H1 (cell line): ENCODE measurements at regions not wholly inside any gene's neighbourhood (a gene's known extent, or its start where the extent isn't known, plus 50 kb on each side); places are given as distances from the start of the nearest gene placed in this dataset.

Source experiments
- ATF3 ChIP-seq: IDR thresholded peaks from 2 replicates; pipeline ENCODE4 v1.6.1; 2011; ENCODE audit warnings: low read depth, mild to moderate bottlenecking, low read length; ENCODE audit not compliant: insufficient read depth
- CREB1 ChIP-seq: IDR thresholded peaks from 2 replicates; pipeline ENCODE4 v1.6.1; 2012; ENCODE audit warnings: inconsistent platforms
- CTCF ChIP-seq, 3 experiments: IDR thresholded peaks; 1 replicate in 2 of 3; 2 replicates in 1 of 3; pipeline versions ENCODE4 v1.5.1 to v1.6.1; 2011; ENCODE audit warnings: low read length in 3 of 3, mild to moderate bottlenecking in 3 of 3, inconsistent platforms in 2 of 3, low read depth in 1 of 3, moderate library complexity in 1 of 3; ENCODE audit not compliant: insufficient read depth in 1 of 3; ENCODE audit errors: control extremely low read depth in 1 of 3
- GABPA ChIP-seq: IDR thresholded peaks from 2 replicates; pipeline ENCODE4 v1.6.1; 2011; ENCODE audit warnings: mild to moderate bottlenecking, low read length, moderate library complexity, borderline replicate concordance; ENCODE audit not compliant: insufficient read depth
- KDM1A ChIP-seq: fragments of 200-600, 300-600 bp; sonication (generic); IDR thresholded peaks from 2 replicates; pipeline ENCODE4 v1.7.1; 2016; ENCODE audit warnings: mild to moderate bottlenecking, low read length, borderline replicate concordance
- PHF8 ChIP-seq: fragments of 200-600 bp; sonication (generic); conservative IDR thresholded peaks from 2 replicates; pipeline ENCODE4 v1.7.1; 2012; ENCODE audit warnings: low read depth, mild to moderate bottlenecking, inconsistent platforms, low read length, moderate library complexity
- POLR2A ChIP-seq, 2 experiments: IDR thresholded peaks; 1 replicate in 1 of 2; 2 replicates in 1 of 2; pipeline ENCODE4 v1.6.1; 2011; ENCODE audit warnings: low read depth in 2 of 2, low read length in 2 of 2, mild to moderate bottlenecking in 2 of 2; ENCODE audit errors: control extremely low read depth in 1 of 2
- POLR2AphosphoS5 ChIP-seq: IDR thresholded peaks from 2 replicates; pipeline ENCODE4 v1.6.1; 2011; ENCODE audit warnings: low read depth, low read length
- RBBP5 ChIP-seq: IDR thresholded peaks from 2 replicates; pipeline ENCODE4 v1.7.1; 2012; ENCODE audit warnings: low read depth, mild to moderate bottlenecking, inconsistent platforms, low read length, moderate library complexity, borderline replicate concordance
- SIRT6 ChIP-seq: IDR thresholded peaks from one replicate; pipeline ENCODE4 v1.7.1; 2012; ENCODE audit warnings: low read length, inconsistent platforms
- TEAD4 ChIP-seq: IDR thresholded peaks from 2 replicates; pipeline ENCODE4 v1.6.1; 2012; ENCODE audit warnings: low read depth, low read length, inconsistent platforms, mixed read lengths

- TF ChIP-seq CTCF (IDR thresholded peaks at IDR 0.05; ENCODE audit: control extremely low read depth in 1 of 3, insufficient read depth in 1 of 3, low read depth in 1 of 3, low read length in 3 of 3) = no peak
- no peak for TF ChIP-seq TEAD4
- no peak for TF ChIP-seq POLR2A (IDR thresholded peaks at IDR 0.05; ENCODE audit: control extremely low read depth in 1 of 2, low read depth in 2 of 2, low read length in 2 of 2)
- TF ChIP-seq PHF8 = no peak
- no peak for TF ChIP-seq ATF3
- TF ChIP-seq RBBP5 = no peak
- TF ChIP-seq KDM1A = no peak
- TF ChIP-seq POLR2AphosphoS5 = no peak
- TF ChIP-seq GABPA = no peak
- no peak for TF ChIP-seq CREB1
- TF ChIP-seq SIRT6 = no peak
Observed at GRCh38 chrX:155666741-155667140, 54.0 kb upstream of the TMLHE start.
